ENCODE measurements at regions not wholly inside any gene's neighbourhood (a gene's known extent, or its start where the extent isn't known, plus 50 kb on each side); places are given as distances from the start of the nearest gene placed in this dataset.
"Not testable (repeated sequence)": the region's sequence is repeated elsewhere in the genome, so short reads cannot be mapped to it uniquely, and the experiment has no call there.

- not testable (repeated sequence) for DNase-seq (ENCODE audit: low read depth in 2 of 2)
These were observed 2980.4 kb downstream of the TUBA3C start for GRCh38 chr13:16201202-16201601.

GRCh38 chr13:16160609-16161008 lies 3021.0 kb downstream of the TUBA3C start:
- DNase-seq (ENCODE audit: low read depth in 2 of 2), result not testable (repeated sequence)

GRCh38 chr13:16158958-16159357 lies 3022.7 kb downstream of the TUBA3C start:
- not testable (repeated sequence) for DNase-seq (ENCODE audit: low read depth in 2 of 2)

GRCh38 chr13:16158016-16158415 lies 3023.6 kb downstream of the TUBA3C start:
- DNase-seq (ENCODE audit: low read depth in 2 of 2), result not testable (repeated sequence)

GRCh38 chr13:16152849-16153248 lies 3028.8 kb downstream of the TUBA3C start:
- not testable (repeated sequence) for DNase-seq (ENCODE audit: low read depth in 2 of 2)

GRCh38 chr13:16151296-16151695 lies 3030.3 kb downstream of the TUBA3C start:
- not testable (repeated sequence) for DNase-seq (ENCODE audit: low read depth in 2 of 2)

- not testable (repeated sequence) for DNase-seq (ENCODE audit: low read depth in 2 of 2)
These were observed 3032.2 kb downstream of the TUBA3C start for GRCh38 chr13:16149415-16149814.

GRCh38 chr13:16145652-16146051 lies 3036.0 kb downstream of the TUBA3C start:
- DNase-seq (ENCODE audit: low read depth in 2 of 2), result not testable (repeated sequence)

GRCh38 chr13:16141361-16141760 lies 3040.3 kb downstream of the TUBA3C start:
- DNase-seq (ENCODE audit: low read depth in 2 of 2), result not testable (repeated sequence)

- DNase-seq (ENCODE audit: low read depth in 2 of 2), result not testable (repeated sequence)
These were observed 3044.8 kb downstream of the TUBA3C start for GRCh38 chr13:16136846-16137245.

- not testable (repeated sequence) for DNase-seq (ENCODE audit: low read depth in 2 of 2)
These were observed 3052.9 kb downstream of the TUBA3C start for GRCh38 chr13:16128675-16129074.

- peak in 1 of 2 donors; percentile 3 for DNase-seq (ENCODE audit: low read depth in 2 of 2)
These were observed 3068.2 kb downstream of the TUBA3C start for GRCh38 chr13:16113391-16113790.

Measured in dermis microvascular lymphatic vessel endothelial cell (primary cell).